Fibroblast of the aortic adventitia (primary cell): ENCODE measurements at regions not wholly inside any gene's neighbourhood (a gene's known extent, or its start where the extent isn't known, plus 50 kb on each side); places are given as distances from the start of the nearest gene placed in this dataset.

ENCODE experiments used
- DNase-seq: peaks from one replicate; pipeline ENCODE4 v3.0.0-alpha.2; 2010; ENCODE audit warnings: low read depth
- H3K4me3 ChIP-seq: 2 replicates; pipeline ENCODE4 v1.5.1; 2011; ENCODE audit warnings: low read depth, mild to moderate bottlenecking, control low read depth, low read length, moderate library complexity
- TF ChIP-seq, protein P1 (sequence below): IDR thresholded peaks from 2 replicates; pipeline ENCODE4 v1.5.1; 2011; ENCODE audit warnings: mild to moderate bottlenecking, low read length, control low read depth, inconsistent platforms; ENCODE audit not compliant: insufficient read depth

DNA sequence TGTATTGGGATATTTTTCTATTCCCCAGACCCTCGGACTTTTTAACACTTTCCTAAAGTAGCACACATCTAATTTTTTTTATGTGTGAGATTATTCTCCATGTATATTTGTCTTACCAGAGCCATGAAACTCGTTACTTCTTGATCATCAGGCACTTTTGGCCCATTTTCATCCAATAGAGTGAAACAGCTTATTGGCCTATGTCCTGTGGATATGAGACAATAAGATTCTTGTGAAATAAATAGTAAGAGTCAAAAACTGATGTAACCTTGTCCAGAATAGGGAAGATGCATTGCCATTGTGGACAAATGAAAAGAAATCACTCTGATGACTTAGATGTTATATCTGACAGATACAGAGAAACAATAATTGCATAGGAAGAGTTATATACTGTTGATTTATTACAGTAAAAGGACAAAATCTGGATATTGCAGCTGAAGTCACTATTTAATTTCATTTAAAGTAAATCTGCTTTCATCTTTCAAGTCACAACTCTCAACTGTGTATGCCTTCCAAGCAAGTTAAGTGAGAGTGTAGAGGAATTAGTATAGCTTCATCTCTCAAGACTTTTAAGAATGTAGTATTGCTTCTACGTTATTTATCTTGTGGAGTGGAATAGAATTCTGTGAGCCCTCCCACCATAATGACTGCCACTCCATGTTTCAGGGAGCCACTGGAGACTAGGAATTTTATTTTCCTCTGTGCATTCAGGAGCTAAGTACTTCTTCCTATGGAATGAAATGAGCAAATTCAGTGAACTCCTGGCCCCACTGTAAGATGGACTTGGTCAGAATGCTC is 86.9 kb downstream of the ADAMTS1 start:
- DNase-seq = peak; percentile 18

DNA sequence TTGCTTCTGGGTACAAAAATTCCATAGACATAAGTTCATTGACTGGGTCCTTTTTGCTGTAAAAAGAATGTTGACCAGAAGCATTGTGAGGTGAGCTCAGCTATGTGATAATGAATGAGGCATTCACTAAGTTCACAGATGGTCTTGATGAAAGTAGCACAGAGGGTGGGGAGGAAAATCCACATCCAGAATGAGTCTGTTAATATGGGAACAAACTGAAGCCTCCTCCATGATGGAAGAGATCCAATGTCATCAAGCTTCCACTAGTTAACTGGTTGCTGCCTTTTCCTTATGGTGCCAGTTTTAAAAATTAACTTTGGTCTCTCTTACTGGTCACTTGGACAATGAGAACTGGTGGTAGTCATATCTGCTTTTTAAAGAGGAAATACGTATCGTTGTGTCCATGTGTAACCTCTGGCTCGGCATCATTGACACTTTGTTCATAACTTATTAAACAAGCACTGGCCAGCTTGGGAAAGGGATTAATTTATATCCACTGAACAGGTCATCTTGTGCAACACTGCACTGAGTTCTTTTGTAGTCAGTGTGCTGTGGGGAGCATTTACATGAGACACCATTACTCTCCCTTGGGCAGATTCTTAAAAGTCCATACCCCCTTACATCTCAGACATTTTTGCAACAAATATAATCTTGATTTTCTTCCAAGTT is 88.6 kb downstream of the ADAMTS1 start:
- H3K4me3 ChIP-seq = no peak overlapping the region
- peak; percentile 35 for DNase-seq
- TF ChIP-seq, protein P1, sequence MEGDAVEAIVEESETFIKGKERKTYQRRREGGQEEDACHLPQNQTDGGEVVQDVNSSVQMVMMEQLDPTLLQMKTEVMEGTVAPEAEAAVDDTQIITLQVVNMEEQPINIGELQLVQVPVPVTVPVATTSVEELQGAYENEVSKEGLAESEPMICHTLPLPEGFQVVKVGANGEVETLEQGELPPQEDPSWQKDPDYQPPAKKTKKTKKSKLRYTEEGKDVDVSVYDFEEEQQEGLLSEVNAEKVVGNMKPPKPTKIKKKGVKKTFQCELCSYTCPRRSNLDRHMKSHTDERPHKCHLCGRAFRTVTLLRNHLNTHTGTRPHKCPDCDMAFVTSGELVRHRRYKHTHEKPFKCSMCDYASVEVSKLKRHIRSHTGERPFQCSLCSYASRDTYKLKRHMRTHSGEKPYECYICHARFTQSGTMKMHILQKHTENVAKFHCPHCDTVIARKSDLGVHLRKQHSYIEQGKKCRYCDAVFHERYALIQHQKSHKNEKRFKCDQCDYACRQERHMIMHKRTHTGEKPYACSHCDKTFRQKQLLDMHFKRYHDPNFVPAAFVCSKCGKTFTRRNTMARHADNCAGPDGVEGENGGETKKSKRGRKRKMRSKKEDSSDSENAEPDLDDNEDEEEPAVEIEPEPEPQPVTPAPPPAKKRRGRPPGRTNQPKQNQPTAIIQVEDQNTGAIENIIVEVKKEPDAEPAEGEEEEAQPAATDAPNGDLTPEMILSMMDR = no peak

More for the DNA sequence above, 86.9 kb downstream of the ADAMTS1 start:
- TF ChIP-seq, protein P1 = no peak
- H3K4me3 ChIP-seq = no peak overlapping the region

DNA sequence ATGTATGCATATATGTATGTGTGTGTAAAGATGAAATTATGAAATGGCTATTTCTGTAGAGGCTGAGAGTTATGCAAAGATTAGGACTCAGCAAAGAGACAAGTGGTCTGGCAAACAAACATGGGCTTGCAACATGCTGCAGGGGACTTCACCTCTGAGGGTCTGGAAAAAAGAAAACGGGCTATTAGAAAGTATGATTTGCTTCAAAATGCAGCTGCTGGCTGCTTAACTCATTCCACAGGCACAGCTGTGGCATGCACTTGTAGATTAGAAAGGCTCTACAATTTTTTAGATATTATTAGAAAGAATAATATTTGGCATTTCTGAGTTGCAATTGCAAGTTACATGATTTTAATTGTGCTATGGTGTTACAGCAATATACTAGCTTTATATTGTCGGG is 90.4 kb downstream of the ADAMTS1 start:
- no peak for DNase-seq
- no peak overlapping the region for H3K4me3 ChIP-seq
- TF ChIP-seq, protein P1 = no peak

DNA sequence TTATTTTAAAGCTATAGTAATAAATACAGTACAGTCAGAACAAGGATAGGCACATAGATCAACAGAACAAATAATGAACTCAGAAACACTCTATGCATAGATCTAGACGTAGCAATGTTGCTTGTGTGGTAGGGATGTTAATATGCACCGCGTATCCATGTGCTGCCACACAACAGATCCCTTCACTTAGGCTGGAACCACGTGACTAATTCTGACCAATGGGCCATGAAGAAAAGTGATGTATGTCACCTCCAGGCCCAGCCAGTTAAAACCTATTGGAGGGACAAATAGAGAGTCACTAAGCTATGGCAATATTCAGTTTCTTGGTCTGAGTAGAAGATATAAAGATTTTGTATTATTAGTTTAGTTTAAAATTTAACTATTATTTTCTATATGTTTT is 91.4 kb downstream of the ADAMTS1 start:
- no peak overlapping the region for H3K4me3 ChIP-seq
- TF ChIP-seq, protein P1 = no peak
- DNase-seq = no peak

DNA sequence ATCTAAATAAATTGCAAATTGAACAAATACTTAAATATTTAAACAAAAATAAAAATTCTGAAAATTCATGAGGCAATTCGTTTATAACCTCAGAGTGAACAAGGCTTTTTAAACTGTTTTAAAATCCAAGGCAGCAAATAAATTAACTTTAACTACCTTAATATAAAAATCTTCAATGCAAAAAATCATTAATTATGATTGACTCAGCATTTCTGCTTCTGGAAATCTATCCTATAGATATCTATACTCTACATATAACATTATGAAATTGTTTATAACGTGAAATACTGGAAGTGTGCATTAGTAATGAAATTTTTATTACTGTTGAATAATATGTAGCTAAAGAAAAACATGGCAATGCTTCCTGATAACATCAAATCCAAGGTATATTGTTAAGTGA is 92.4 kb downstream of the ADAMTS1 start:
- H3K4me3 ChIP-seq = no peak overlapping the region
- TF ChIP-seq, protein P1 = no peak
- no peak for DNase-seq

DNA sequence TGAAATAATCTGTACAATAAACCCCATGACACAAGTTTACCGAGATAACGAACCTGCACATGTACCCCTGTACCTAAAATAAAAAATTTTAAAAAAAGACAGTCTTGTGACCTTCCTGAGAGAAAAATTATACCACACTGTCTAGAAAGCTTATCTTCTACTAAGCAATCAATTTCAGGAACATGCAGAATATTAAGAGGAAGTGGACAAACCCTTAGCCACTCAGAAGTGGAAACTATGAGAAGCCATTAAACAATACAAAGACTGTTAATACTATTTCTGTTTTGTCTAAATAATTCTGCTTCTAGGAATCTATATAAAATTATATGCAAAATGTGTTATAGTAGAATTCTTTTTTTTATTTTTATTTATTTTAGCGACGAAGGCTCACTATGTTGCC is 93.9 kb downstream of the ADAMTS1 start:
- DNase-seq = no peak

More for the DNA sequence above, 93.9 kb downstream of the ADAMTS1 start:
- TF ChIP-seq, protein P1 = no peak
- H3K4me3 ChIP-seq = no peak overlapping the region
